PC-3 (cell line): ENCODE measurements at regions not wholly inside any gene's neighbourhood (a gene's known extent, or its start where the extent isn't known, plus 50 kb on each side); places are given as distances from the start of the nearest gene placed in this dataset.

ENCODE experiments used
- EZH2phosphoT487 ChIP-seq: fragments of 300-600 bp; sonication (generic); IDR thresholded peaks from 2 replicates; pipeline ENCODE4 v1.6.1; 2018; ENCODE audit warnings: mild to moderate bottlenecking, antibody characterized with exemption, low read length, borderline replicate concordance
- TF ChIP-seq, protein P1 (sequence below): fragments of 300-600 bp; sonication (generic); conservative IDR thresholded peaks from 2 replicates; pipeline ENCODE4 v1.5.1; 2017; ENCODE audit warnings: antibody characterized with exemption, low read depth, mild to moderate bottlenecking, low read length

- TF ChIP-seq, protein P1, sequence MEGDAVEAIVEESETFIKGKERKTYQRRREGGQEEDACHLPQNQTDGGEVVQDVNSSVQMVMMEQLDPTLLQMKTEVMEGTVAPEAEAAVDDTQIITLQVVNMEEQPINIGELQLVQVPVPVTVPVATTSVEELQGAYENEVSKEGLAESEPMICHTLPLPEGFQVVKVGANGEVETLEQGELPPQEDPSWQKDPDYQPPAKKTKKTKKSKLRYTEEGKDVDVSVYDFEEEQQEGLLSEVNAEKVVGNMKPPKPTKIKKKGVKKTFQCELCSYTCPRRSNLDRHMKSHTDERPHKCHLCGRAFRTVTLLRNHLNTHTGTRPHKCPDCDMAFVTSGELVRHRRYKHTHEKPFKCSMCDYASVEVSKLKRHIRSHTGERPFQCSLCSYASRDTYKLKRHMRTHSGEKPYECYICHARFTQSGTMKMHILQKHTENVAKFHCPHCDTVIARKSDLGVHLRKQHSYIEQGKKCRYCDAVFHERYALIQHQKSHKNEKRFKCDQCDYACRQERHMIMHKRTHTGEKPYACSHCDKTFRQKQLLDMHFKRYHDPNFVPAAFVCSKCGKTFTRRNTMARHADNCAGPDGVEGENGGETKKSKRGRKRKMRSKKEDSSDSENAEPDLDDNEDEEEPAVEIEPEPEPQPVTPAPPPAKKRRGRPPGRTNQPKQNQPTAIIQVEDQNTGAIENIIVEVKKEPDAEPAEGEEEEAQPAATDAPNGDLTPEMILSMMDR = no peak
- no peak for TF ChIP-seq EZH2phosphoT487
These were observed 634.1 kb upstream of the CADM1 start for GRCh38 chr11:116138280-116138679.
